ENCODE measurements at regions not wholly inside any gene's neighbourhood (a gene's known extent, or its start where the extent isn't known, plus 50 kb on each side); places are given as distances from the start of the nearest gene placed in this dataset.
"Not testable (repeated sequence)": the region's sequence is repeated elsewhere in the genome, so short reads cannot be mapped to it uniquely, and the experiment has no call there.

GRCh38 chrX:90404846-90405436 is 483.2 kb downstream of the TGIF2LX start:
- TF ChIP-seq, protein P1, sequence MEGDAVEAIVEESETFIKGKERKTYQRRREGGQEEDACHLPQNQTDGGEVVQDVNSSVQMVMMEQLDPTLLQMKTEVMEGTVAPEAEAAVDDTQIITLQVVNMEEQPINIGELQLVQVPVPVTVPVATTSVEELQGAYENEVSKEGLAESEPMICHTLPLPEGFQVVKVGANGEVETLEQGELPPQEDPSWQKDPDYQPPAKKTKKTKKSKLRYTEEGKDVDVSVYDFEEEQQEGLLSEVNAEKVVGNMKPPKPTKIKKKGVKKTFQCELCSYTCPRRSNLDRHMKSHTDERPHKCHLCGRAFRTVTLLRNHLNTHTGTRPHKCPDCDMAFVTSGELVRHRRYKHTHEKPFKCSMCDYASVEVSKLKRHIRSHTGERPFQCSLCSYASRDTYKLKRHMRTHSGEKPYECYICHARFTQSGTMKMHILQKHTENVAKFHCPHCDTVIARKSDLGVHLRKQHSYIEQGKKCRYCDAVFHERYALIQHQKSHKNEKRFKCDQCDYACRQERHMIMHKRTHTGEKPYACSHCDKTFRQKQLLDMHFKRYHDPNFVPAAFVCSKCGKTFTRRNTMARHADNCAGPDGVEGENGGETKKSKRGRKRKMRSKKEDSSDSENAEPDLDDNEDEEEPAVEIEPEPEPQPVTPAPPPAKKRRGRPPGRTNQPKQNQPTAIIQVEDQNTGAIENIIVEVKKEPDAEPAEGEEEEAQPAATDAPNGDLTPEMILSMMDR (IDR thresholded peaks at IDR 0.05): not testable (repeated sequence)
- TF ChIP-seq CREB1 (CRISPR knock-in tag; IDR thresholded peaks at IDR 0.05); JUN (CRISPR knock-in tag; IDR thresholded peaks at IDR 0.05); USF2 (CRISPR knock-in tag; IDR thresholded peaks at IDR 0.05); SOX15 (CRISPR knock-in tag; IDR thresholded peaks at IDR 0.05); ZBTB21 (CRISPR knock-in tag; IDR thresholded peaks at IDR 0.05; ENCODE audit: borderline replicate concordance): not testable (repeated sequence)
- TF ChIP-seq, protein P2, sequence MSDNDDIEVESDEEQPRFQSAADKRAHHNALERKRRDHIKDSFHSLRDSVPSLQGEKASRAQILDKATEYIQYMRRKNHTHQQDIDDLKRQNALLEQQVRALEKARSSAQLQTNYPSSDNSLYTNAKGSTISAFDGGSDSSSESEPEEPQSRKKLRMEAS (CRISPR knock-in tag; IDR thresholded peaks at IDR 0.05): not testable (repeated sequence)
- TF ChIP-seq, protein P3, sequence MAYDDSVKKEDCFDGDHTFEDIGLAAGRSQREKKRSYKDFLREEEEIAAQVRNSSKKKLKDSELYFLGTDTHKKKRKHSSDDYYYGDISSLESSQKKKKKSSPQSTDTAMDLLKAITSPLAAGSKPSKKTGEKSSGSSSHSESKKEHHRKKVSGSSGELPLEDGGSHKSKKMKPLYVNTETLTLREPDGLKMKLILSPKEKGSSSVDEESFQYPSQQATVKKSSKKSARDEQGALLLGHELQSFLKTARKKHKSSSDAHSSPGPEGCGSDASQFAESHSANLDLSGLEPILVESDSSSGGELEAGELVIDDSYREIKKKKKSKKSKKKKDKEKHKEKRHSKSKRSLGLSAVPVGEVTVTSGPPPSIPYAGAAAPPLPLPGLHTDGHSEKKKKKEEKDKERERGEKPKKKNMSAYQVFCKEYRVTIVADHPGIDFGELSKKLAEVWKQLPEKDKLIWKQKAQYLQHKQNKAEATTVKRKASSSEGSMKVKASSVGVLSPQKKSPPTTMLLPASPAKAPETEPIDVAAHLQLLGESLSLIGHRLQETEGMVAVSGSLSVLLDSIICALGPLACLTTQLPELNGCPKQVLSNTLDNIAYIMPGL (CRISPR knock-in tag; IDR thresholded peaks at IDR 0.05): not testable (repeated sequence)
- TF ChIP-seq, protein P4, sequence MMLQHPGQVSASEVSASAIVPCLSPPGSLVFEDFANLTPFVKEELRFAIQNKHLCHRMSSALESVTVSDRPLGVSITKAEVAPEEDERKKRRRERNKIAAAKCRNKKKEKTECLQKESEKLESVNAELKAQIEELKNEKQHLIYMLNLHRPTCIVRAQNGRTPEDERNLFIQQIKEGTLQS (CRISPR knock-in tag; conservative IDR thresholded peaks at IDR 0.05): not testable (repeated sequence)
